Iris pigment epithelial cell (primary cell): ENCODE measurements at regions not wholly inside any gene's neighbourhood (a gene's known extent, or its start where the extent isn't known, plus 50 kb on each side); places are given as distances from the start of the nearest gene placed in this dataset.

ENCODE experiments used
- DNase-seq: peaks from one replicate; pipeline ENCODE4 v3.0.0-alpha.2; 2011; ENCODE audit warnings: low read depth

GRCh38 chr22:49623176-49623575 lies 204.5 kb downstream of the BRD1 start:
- no peak for DNase-seq

- DNase-seq: no peak
Measured at GRCh38 chr22:49622241-49623105, 205.2 kb downstream of the BRD1 start.

GRCh38 chr22:49621601-49622210 lies 206.0 kb downstream of the BRD1 start:
- no peak for DNase-seq

- no peak for DNase-seq
Measured at GRCh38 chr22:49620666-49621065, 207.0 kb downstream of the BRD1 start.

GRCh38 chr22:49620003-49620556 lies 207.6 kb downstream of the BRD1 start:
- DNase-seq: no peak

- DNase-seq: no peak
Measured at GRCh38 chr22:49619301-49619700, 208.4 kb downstream of the BRD1 start.

GRCh38 chr22:49618677-49618953 lies 209.1 kb downstream of the BRD1 start:
- no peak for DNase-seq

- DNase-seq: no peak
Measured at GRCh38 chr22:49617866-49618676, 209.6 kb downstream of the BRD1 start.

GRCh38 chr22:49617264-49617663 lies 210.4 kb downstream of the BRD1 start:
- DNase-seq: no peak

GRCh38 chr22:49616356-49617231 lies 211.1 kb downstream of the BRD1 start:
- no peak for DNase-seq

GRCh38 chr22:49614966-49615965 lies 212.4 kb downstream of the BRD1 start:
- DNase-seq: no peak

- no peak for DNase-seq
Measured at GRCh38 chr22:49613511-49614270, 214.0 kb downstream of the BRD1 start.

GRCh38 chr22:49613108-49613507 lies 214.6 kb downstream of the BRD1 start:
- DNase-seq: no peak

GRCh38 chr22:49609207-49609876 lies 218.3 kb downstream of the BRD1 start:
- DNase-seq: no peak

- no peak for DNase-seq
Measured at GRCh38 chr22:49608660-49609059, 219.0 kb downstream of the BRD1 start.

- no peak for DNase-seq
Measured at GRCh38 chr22:49608228-49608627, 219.4 kb downstream of the BRD1 start.

GRCh38 chr22:49607821-49608220 lies 219.9 kb downstream of the BRD1 start:
- DNase-seq: no peak

- no peak for DNase-seq
Measured at GRCh38 chr22:49606562-49607290, 220.9 kb downstream of the BRD1 start.
